Keratinocyte (primary cell): ENCODE measurements at regions not wholly inside any gene's neighbourhood (a gene's known extent, or its start where the extent isn't known, plus 50 kb on each side); places are given as distances from the start of the nearest gene placed in this dataset.

ENCODE experiments used
- DNase-seq: peaks from one replicate; pipeline ENCODE4 v3.0.0-alpha.2; 2011; ENCODE audit warnings: low read depth, missing footprints, low spot score
- FAIRE-seq: peaks from 2 replicates; lab custom pipeline; 2011; peaks lifted over from hg19 to GRCh38; lab: Jason Lieb, UNC
- H2AFZ ChIP-seq: 2 replicates; pipeline ENCODE4 v1.6.0; 2012; ENCODE audit warnings: low read length, control low read depth, inconsistent platforms; ENCODE audit not compliant: control insufficient read depth
- H3K27ac ChIP-seq: 2 replicates; pipeline ENCODE4 v1.5.1; 2011; ENCODE audit warnings: low read length; ENCODE audit not compliant: control insufficient read depth, insufficient read depth
- H3K27me3 ChIP-seq: 3 replicates; pipeline ENCODE4 v1.6.0; 2011; ENCODE audit warnings: low read length; ENCODE audit not compliant: control insufficient read depth, insufficient read depth; ENCODE audit errors: extremely low read depth
- H3K36me3 ChIP-seq, 2 experiments: 2 replicates in 1 of 2; 3 replicates in 1 of 2; pipeline ENCODE4 v1.5.1; 2011; ENCODE audit warnings: low read length in 2 of 2, mild to moderate bottlenecking in 1 of 2; ENCODE audit not compliant: control insufficient read depth in 2 of 2, insufficient read depth in 2 of 2; ENCODE audit errors: extremely low read depth in 1 of 2
- H3K4me1 ChIP-seq: 3 replicates; pipeline ENCODE4 v1.5.1; 2011; ENCODE audit warnings: low read length; ENCODE audit not compliant: control insufficient read depth, insufficient read depth; ENCODE audit errors: extremely low read depth
- H3K4me2 ChIP-seq: 3 replicates; pipeline ENCODE4 v1.6.0; 2011; ENCODE audit warnings: low read depth, low read length; ENCODE audit not compliant: control insufficient read depth, insufficient read depth; ENCODE audit errors: extremely low read depth
- H3K4me3 ChIP-seq, 3 experiments: fragments of 200-600 bp in 1 of 3; sonication (generic) in 1 of 3; 2 replicates in 2 of 3; 3 replicates in 1 of 3; pipeline ENCODE4 v1.5.1; 2011 to 2016; ENCODE audit warnings: low read length in 3 of 3, mild to moderate bottlenecking in 3 of 3, control low read depth in 2 of 3, inconsistent platforms in 1 of 3, low read depth in 1 of 3, mixed read lengths in 1 of 3, mixed run types in 1 of 3, moderate library complexity in 1 of 3; ENCODE audit not compliant: control insufficient read depth in 2 of 3, insufficient read depth in 2 of 3; ENCODE audit errors: extremely low read depth in 1 of 3
- H3K79me2 ChIP-seq: 2 replicates; pipeline ENCODE4 v1.6.0; 2012; ENCODE audit warnings: low read length; ENCODE audit not compliant: control insufficient read depth, insufficient read depth
- H3K9ac ChIP-seq: 3 replicates; pipeline ENCODE4 v1.6.0; 2011; ENCODE audit warnings: low read length; ENCODE audit not compliant: control insufficient read depth, insufficient read depth; ENCODE audit errors: extremely low read depth
- H3K9me1 ChIP-seq: 3 replicates; pipeline ENCODE4 v1.6.0; 2011; ENCODE audit warnings: low read length; ENCODE audit not compliant: control insufficient read depth, insufficient read depth; ENCODE audit errors: extremely low read depth
- H3K9me3 ChIP-seq: 2 replicates; pipeline ENCODE4 v1.5.1; 2012; ENCODE audit warnings: low read depth, low read length; ENCODE audit not compliant: control insufficient read depth
- H4K20me1 ChIP-seq: 3 replicates; pipeline ENCODE4 v1.6.0; 2011; ENCODE audit warnings: low read length; ENCODE audit not compliant: control insufficient read depth, insufficient read depth; ENCODE audit errors: extremely low read depth
- EZH2 ChIP-seq: IDR thresholded peaks from one replicate; pipeline ENCODE4 v1.6.1; 2012; ENCODE audit warnings: inconsistent platforms, mild to moderate bottlenecking, low read length, moderate library complexity
- dilution Hi-C: fragments of 300-500 bp; cut with MboI; formaldehyde crosslinking; loops from one replicate; pipeline ENCODE4 v1.7.0; 2020; ENCODE audit warnings: low sequenced_read_pairs; ENCODE audit not compliant: extremely low pct_ligation_motif_present
- TF ChIP-seq, protein P1 (sequence below), 3 experiments: IDR thresholded peaks in 1 of 3; conservative IDR thresholded peaks in 1 of 3; optimal IDR thresholded peaks in 1 of 3; 2 replicates in 2 of 3; 3 replicates in 1 of 3; pipeline versions ENCODE3 to v1.5.1; 2011; ENCODE audit warnings: low read length in 3 of 3, mild to moderate bottlenecking in 3 of 3, moderate library complexity in 2 of 3, control low read depth in 1 of 3, inconsistent platforms in 1 of 3; ENCODE audit not compliant: insufficient read depth in 2 of 3; ENCODE audit errors: extremely low read depth in 1 of 3

GRCh38 chr6:134787261-134787877 is 162.5 kb downstream of the ALDH8A1 start:
- H3K27me3 ChIP-seq, result no peaks in the 10 kb centered on the region
- peak overlapping the region; percentile 74 for H3K4me2 ChIP-seq
- dilution Hi-C loops, result no loop called here
- TF ChIP-seq, protein P1, sequence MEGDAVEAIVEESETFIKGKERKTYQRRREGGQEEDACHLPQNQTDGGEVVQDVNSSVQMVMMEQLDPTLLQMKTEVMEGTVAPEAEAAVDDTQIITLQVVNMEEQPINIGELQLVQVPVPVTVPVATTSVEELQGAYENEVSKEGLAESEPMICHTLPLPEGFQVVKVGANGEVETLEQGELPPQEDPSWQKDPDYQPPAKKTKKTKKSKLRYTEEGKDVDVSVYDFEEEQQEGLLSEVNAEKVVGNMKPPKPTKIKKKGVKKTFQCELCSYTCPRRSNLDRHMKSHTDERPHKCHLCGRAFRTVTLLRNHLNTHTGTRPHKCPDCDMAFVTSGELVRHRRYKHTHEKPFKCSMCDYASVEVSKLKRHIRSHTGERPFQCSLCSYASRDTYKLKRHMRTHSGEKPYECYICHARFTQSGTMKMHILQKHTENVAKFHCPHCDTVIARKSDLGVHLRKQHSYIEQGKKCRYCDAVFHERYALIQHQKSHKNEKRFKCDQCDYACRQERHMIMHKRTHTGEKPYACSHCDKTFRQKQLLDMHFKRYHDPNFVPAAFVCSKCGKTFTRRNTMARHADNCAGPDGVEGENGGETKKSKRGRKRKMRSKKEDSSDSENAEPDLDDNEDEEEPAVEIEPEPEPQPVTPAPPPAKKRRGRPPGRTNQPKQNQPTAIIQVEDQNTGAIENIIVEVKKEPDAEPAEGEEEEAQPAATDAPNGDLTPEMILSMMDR (optimal IDR thresholded peaks at IDR 0.05 in 1 of 3, IDR thresholded peaks at IDR 0.05 in 1 of 3, conservative IDR thresholded peaks at IDR 0.05 in 1 of 3; ENCODE audit: extremely low read depth in 1 of 3, insufficient read depth in 2 of 3, low read length in 3 of 3), result no peak
- no peak for TF ChIP-seq EZH2
- no peaks in the 10 kb centered on the region for H4K20me1 ChIP-seq
- DNase-seq (peak; percentile 40), FAIRE-seq (peak; percentile 86)
- H3K9me1 ChIP-seq, result no peaks in the 10 kb centered on the region
- no peaks in the 10 kb centered on the region for H3K36me3 ChIP-seq
- H3K27ac ChIP-seq, result peak overlapping the region; percentile 65
- no peaks in the 10 kb centered on the region for H3K79me2 ChIP-seq
- H3K4me1 ChIP-seq, result peaks cover 18% of the 10 kb centered on the region
- no peaks in the 10 kb centered on the region for H3K9me3 ChIP-seq
- H3K4me3 ChIP-seq, result peak overlapping the region in 1 of 3 experiments; percentile 53
- H3K9ac ChIP-seq, result no peak overlapping the region
- H2AFZ ChIP-seq, result peak overlapping the region; percentile 76

- Histone ChIP-seq H3K27ac (no peak overlapping the region), H3K4me3 (no peak overlapping the region), H3K9ac (no peak overlapping the region), H2AFZ (no peak overlapping the region), H3K4me2 (no peak overlapping the region), H3K27me3 (no peaks in the 10 kb centered on the region), H3K4me1 (peaks cover 18% of the 10 kb centered on the region), H3K79me2 (no peaks in the 10 kb centered on the region), H4K20me1 (no peaks in the 10 kb centered on the region), H3K9me1 (no peaks in the 10 kb centered on the region), H3K9me3 (no peaks in the 10 kb centered on the region), H3K36me3 (no peaks in the 10 kb centered on the region)
- DNase-seq (no peak), FAIRE-seq (no peak)
- dilution Hi-C loops, result no loop called here
- no peak for TF ChIP-seq EZH2
- TF ChIP-seq, protein P1 (optimal IDR thresholded peaks at IDR 0.05 in 1 of 3, IDR thresholded peaks at IDR 0.05 in 1 of 3, conservative IDR thresholded peaks at IDR 0.05 in 1 of 3; ENCODE audit: extremely low read depth in 1 of 3, insufficient read depth in 2 of 3, low read length in 3 of 3), result no peak
These were observed 165.6 kb downstream of the ALDH8A1 start for GRCh38 chr6:134784336-134784735.
